ENCODE measurements at regions not wholly inside any gene's neighbourhood (a gene's known extent, or its start where the extent isn't known, plus 50 kb on each side); places are given as distances from the start of the nearest gene placed in this dataset.

GRCh38 chr5:68445257-68446069 lies 229.9 kb downstream of the PIK3R1 start:
- Histone ChIP-seq H3K9ac (ENCODE audit: low read length) (no peak overlapping the region), H3K4me2 (replicated peaks; ENCODE audit: low read depth, low read length, poor library complexity, severe bottlenecking) (no peak overlapping the region), H4K20me1 (ENCODE audit: control insufficient read depth, insufficient read depth, low read length, poor library complexity, severe bottlenecking) (no peaks in the 10 kb centered on the region), H3K27me3 (replicated peaks in 1 of 4; ENCODE audit: control extremely low read depth in 1 of 4, control insufficient read depth in 3 of 4, insufficient read depth in 4 of 4, low read length in 3 of 4) (no peaks in the 10 kb centered on the region), H3K27ac (ENCODE audit: low read length in 2 of 2) (no peak overlapping the region), H2AFZ (ENCODE audit: insufficient read depth, low read depth, low read length, poor library complexity, severe bottlenecking) (no peak overlapping the region), H3K79me2 (ENCODE audit: control insufficient read depth, insufficient read depth, low read length) (no peaks in the 10 kb centered on the region), H3K4me1 (ENCODE audit: control insufficient read depth in 2 of 2, insufficient read depth in 2 of 2, low read length in 2 of 2) (no peaks in the 10 kb centered on the region), H3K36me3 (replicated peaks in 1 of 2; ENCODE audit: control extremely low read depth in 1 of 2, control insufficient read depth in 1 of 2, extremely low read depth in 1 of 2, insufficient read depth in 2 of 2, low read length in 1 of 2) (no peaks in the 10 kb centered on the region), H3K4me3 (ENCODE audit: control extremely low read depth in 1 of 5, extremely low read depth in 1 of 5, insufficient read depth in 1 of 5, low read depth in 2 of 5, low read length in 4 of 5) (no peak overlapping the region), H3K9me3 (ENCODE audit: control extremely low read depth in 1 of 3, control insufficient read depth in 2 of 3, insufficient read depth in 1 of 3, low read length in 2 of 3) (no peaks in the 10 kb centered on the region)
- peaks cover 4% of the 10 kb centered on the region for H3K27me3 Mint-ChIP-seq
- no peaks in the 10 kb centered on the region for H3K4me1 Mint-ChIP-seq
- H3K27ac Mint-ChIP-seq, result no peak overlapping the region
- ChIA-PET POLR2A (no interaction called here), CTCF (no interaction called here)
- no peak for TF ChIP-seq EZH2 (IDR thresholded peaks at IDR 0.05; ENCODE audit: borderline replicate concordance, insufficient read depth, low read depth, low read length, poor library complexity, severe bottlenecking)
- TF ChIP-seq, protein P1, sequence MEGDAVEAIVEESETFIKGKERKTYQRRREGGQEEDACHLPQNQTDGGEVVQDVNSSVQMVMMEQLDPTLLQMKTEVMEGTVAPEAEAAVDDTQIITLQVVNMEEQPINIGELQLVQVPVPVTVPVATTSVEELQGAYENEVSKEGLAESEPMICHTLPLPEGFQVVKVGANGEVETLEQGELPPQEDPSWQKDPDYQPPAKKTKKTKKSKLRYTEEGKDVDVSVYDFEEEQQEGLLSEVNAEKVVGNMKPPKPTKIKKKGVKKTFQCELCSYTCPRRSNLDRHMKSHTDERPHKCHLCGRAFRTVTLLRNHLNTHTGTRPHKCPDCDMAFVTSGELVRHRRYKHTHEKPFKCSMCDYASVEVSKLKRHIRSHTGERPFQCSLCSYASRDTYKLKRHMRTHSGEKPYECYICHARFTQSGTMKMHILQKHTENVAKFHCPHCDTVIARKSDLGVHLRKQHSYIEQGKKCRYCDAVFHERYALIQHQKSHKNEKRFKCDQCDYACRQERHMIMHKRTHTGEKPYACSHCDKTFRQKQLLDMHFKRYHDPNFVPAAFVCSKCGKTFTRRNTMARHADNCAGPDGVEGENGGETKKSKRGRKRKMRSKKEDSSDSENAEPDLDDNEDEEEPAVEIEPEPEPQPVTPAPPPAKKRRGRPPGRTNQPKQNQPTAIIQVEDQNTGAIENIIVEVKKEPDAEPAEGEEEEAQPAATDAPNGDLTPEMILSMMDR (IDR thresholded peaks at IDR 0.05), result no peak
- ATAC-seq (ENCODE audit: low read depth) (no peak), DNase-seq (no peak)
- H3K9me3 Mint-ChIP-seq (ENCODE audit: insufficient read depth), result no peaks in the 10 kb centered on the region
- no peak overlapping the region for H3K4me3 Mint-ChIP-seq
- 84% methylated on average over 2 of the region's 6 CpGs for WGBS (ENCODE audit: insufficient coverage)
- intact Hi-C loops (cut with micrococcal nuclease), result no loop called here

GRCh38 chr5:68446070-68446357 lies 230.5 kb downstream of the PIK3R1 start:
- ATAC-seq (ENCODE audit: low read depth) (no peak), DNase-seq (no peak)
- H3K9ac ChIP-seq (ENCODE audit: low read length), result no peak overlapping the region
- H3K4me3 Mint-ChIP-seq, result no peak overlapping the region
- no peaks in the 10 kb centered on the region for H3K79me2 ChIP-seq (ENCODE audit: control insufficient read depth, insufficient read depth, low read length)
- WGBS (ENCODE audit: insufficient coverage), result no CpG with 5 or more reads among the region's 1 CpG
- no peak overlapping the region for H3K27ac Mint-ChIP-seq
- H3K4me1 Mint-ChIP-seq, result no peaks in the 10 kb centered on the region
- no peaks in the 10 kb centered on the region for H4K20me1 ChIP-seq (ENCODE audit: control insufficient read depth, insufficient read depth, low read length, poor library complexity, severe bottlenecking)
- ChIA-PET POLR2A (no interaction called here), CTCF (no interaction called here)
- TF ChIP-seq, protein P1 (IDR thresholded peaks at IDR 0.05), result no peak
- TF ChIP-seq EZH2 (IDR thresholded peaks at IDR 0.05; ENCODE audit: borderline replicate concordance, insufficient read depth, low read depth, low read length, poor library complexity, severe bottlenecking), result no peak
- H3K9me3 ChIP-seq (ENCODE audit: control extremely low read depth in 1 of 3, control insufficient read depth in 2 of 3, insufficient read depth in 1 of 3, low read length in 2 of 3), result no peaks in the 10 kb centered on the region
- intact Hi-C loops (cut with micrococcal nuclease), result no loop called here
- H3K27me3 Mint-ChIP-seq, result peaks cover 4% of the 10 kb centered on the region
- no peak overlapping the region for H3K4me3 ChIP-seq (ENCODE audit: control extremely low read depth in 1 of 5, extremely low read depth in 1 of 5, insufficient read depth in 1 of 5, low read depth in 2 of 5, low read length in 4 of 5)
- H3K4me2 ChIP-seq (replicated peaks; ENCODE audit: low read depth, low read length, poor library complexity, severe bottlenecking), result no peak overlapping the region
- no peak overlapping the region for H3K27ac ChIP-seq (ENCODE audit: low read length in 2 of 2)
- no peaks in the 10 kb centered on the region for H3K9me3 Mint-ChIP-seq (ENCODE audit: insufficient read depth)
- no peaks in the 10 kb centered on the region for H3K27me3 ChIP-seq (replicated peaks in 1 of 4; ENCODE audit: control extremely low read depth in 1 of 4, control insufficient read depth in 3 of 4, insufficient read depth in 4 of 4, low read length in 3 of 4)
- no peak overlapping the region for H2AFZ ChIP-seq (ENCODE audit: insufficient read depth, low read depth, low read length, poor library complexity, severe bottlenecking)
- no peaks in the 10 kb centered on the region for H3K36me3 ChIP-seq (replicated peaks in 1 of 2; ENCODE audit: control extremely low read depth in 1 of 2, control insufficient read depth in 1 of 2, extremely low read depth in 1 of 2, insufficient read depth in 2 of 2, low read length in 1 of 2)
- no peaks in the 10 kb centered on the region for H3K4me1 ChIP-seq (ENCODE audit: control insufficient read depth in 2 of 2, insufficient read depth in 2 of 2, low read length in 2 of 2)
